ENCODE measurements at regions not wholly inside any gene's neighbourhood (a gene's known extent, or its start where the extent isn't known, plus 50 kb on each side); places are given as distances from the start of the nearest gene placed in this dataset.
A peak's percentile ranks its signal among the peaks of the same experiment; 100 is the strongest.
"Not testable (repeated sequence)": the region's sequence is repeated elsewhere in the genome, so short reads cannot be mapped to it uniquely, and the experiment has no call there.

DNA sequence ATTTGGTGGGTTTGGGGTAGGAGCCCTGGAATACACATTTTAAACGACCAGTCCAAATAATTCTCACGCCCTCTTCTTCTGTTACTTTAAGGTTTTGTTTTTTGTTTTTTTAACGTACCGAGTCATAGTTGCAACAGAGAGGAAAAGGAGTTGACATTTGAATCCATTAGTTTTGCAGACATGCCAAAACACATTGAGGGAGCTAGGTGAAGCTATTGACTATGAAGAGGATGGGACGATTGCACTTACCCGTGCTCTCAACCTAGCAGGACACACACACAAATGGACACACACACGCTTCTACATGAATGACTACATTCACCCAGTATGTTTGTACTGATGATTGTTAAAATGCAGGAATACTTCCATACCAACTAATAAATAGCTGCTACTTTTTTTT, 54.3 kb upstream of the CIT start:
- no peak for DNase-seq (ENCODE audit: low read depth)

DNA sequence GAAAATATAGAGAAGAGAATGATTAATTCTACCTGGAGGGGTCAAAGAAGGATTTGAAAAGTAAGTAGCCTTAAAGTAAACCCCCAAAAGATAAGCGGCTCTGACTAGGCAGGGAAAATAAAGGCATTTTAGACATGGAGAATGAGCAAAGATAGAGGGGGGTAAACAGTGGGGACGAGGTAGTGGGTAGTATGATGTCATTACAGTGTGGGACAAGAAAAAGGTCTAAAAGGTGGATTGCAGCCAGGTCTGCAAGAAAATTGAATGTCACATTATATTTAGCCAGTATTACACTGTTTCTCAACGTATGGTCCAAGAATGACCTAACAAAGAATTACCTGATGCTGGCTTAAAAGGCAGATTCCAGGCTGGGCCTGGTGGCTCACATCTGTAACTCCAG, 55.8 kb upstream of the CIT start:
- DNase-seq (ENCODE audit: low read depth) = no peak

- not testable (repeated sequence) for DNase-seq (ENCODE audit: low read depth)
Measured at GRCh38 chr12:119934780-119935179, 54.3 kb upstream of the BICDL1 start.

DNA sequence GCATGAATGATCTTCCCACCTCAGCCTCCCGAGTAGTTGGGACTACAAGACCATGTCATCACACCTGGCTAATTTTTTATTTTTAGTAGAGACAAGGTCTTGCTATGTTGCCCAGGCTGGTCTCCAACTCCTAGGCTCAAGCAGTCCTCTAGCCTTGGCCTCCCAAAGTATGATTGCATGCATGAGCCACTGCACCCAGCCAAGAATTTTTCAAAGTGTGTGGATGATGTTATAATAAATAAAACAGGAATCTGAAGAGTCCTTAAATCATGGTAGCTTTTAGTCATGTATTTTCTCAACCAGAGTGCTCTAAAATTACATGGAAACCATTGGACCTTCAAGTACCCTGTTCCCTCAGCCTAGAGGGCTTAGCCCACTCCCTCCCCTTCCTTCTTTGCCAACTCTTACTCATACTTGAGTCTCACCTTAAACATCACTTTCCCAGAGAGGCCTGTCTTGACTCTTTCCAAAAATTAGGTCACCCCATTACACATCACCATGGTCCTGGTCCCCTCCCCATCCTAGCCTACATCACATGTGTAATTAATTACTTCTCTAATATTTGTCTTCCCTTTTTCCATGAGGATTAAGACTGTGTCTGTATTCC, 52.2 kb upstream of the BICDL1 start:
- no peak for DNase-seq (ENCODE audit: low read depth)

GRCh38 chr12:119938049-119938667, 50.9 kb upstream of the BICDL1 start:
- DNase-seq (ENCODE audit: low read depth) = peak; percentile 60
